HEK293 (cell line): ENCODE measurements at regions not wholly inside any gene's neighbourhood (a gene's known extent, or its start where the extent isn't known, plus 50 kb on each side); places are given as distances from the start of the nearest gene placed in this dataset.
A peak's percentile ranks its signal among the peaks of the same experiment; 100 is the strongest.

Experiments used
- CTCF ChIA-PET: fragments of 350-600 bp; formaldehyde crosslinking; extraction: SDS; loops from one replicate; lab custom pipeline; 2021; ENCODE audit warnings: antibody characterized with exemption; lab: Yijun Ruan, JAX
- POLR2A ChIA-PET: fragments of 300-600 bp; formaldehyde crosslinking; extraction: SDS; loops from one replicate; lab custom pipeline; 2020; ENCODE audit warnings: antibody characterized with exemption, inconsistent platforms; lab: Yijun Ruan, JAX
- H3K27ac ChIP-seq: fragments of 200-500 bp; sonication (Bioruptor generic); 2 replicates; pipeline ENCODE4 v1.5.1; 2014; ENCODE audit warnings: low read depth, low read length, control low read depth, inconsistent platforms; ENCODE audit errors: extremely low read depth
- H3K36me3 ChIP-seq, 2 experiments: fragments of 200-500 bp in 1 of 2; sonication (Bioruptor generic) in 1 of 2; 1 replicate in 1 of 2; 2 replicates in 1 of 2; pipeline ENCODE4 v1.5.1; 2014 to 2017; ENCODE audit warnings: inconsistent platforms in 2 of 2, low read length in 2 of 2; ENCODE audit not compliant: control insufficient read depth in 2 of 2, insufficient read depth in 1 of 2
- H3K4me1 ChIP-seq: fragments of 200-500 bp; sonication (Bioruptor generic); 2 replicates; pipeline ENCODE4 v1.5.1; 2014; ENCODE audit warnings: mild to moderate bottlenecking, low read length, inconsistent platforms; ENCODE audit not compliant: control insufficient read depth, insufficient read depth
- H3K4me3 ChIP-seq: 2 replicates; pipeline ENCODE4 v1.5.1; 2011; ENCODE audit warnings: low read depth, mild to moderate bottlenecking, control low read depth, low read length, moderate library complexity
- H3K9me3 ChIP-seq: fragments of 200-500 bp; sonication (Bioruptor generic); 2 replicates; pipeline ENCODE4 v1.5.1; 2014; ENCODE audit warnings: low read depth, low read length, inconsistent platforms; ENCODE audit not compliant: control insufficient read depth, insufficient read depth
- GFI1B ChIP-seq: fragments of 450-650 bp; formaldehyde crosslinking; IDR thresholded peaks from 2 replicates; pipeline ENCODE4 v1.5.1; 2016; ENCODE audit warnings: missing biosample characterization, missing genetic modification characterization
- MYNN ChIP-seq: fragments of 450-650 bp; formaldehyde crosslinking; IDR thresholded peaks from 2 replicates; pipeline ENCODE4 v1.5.1; 2016; ENCODE audit warnings: missing biosample characterization, missing genetic modification characterization, borderline replicate concordance
- SETDB1 ChIP-seq: IDR thresholded peaks from one replicate; pipeline ENCODE4 v1.6.1; 2017; ENCODE audit warnings: mild to moderate bottlenecking, low read length, moderate library complexity, mixed read lengths; ENCODE audit not compliant: insufficient read length
- TCF7L2 ChIP-seq: IDR thresholded peaks from 2 replicates; pipeline ENCODE4 v1.6.1; 2011; ENCODE audit warnings: low read depth, mild to moderate bottlenecking, inconsistent platforms, low read length, moderate library complexity, borderline replicate concordance
- ZBTB21 ChIP-seq: fragments of 450-650 bp; formaldehyde crosslinking; IDR thresholded peaks from 2 replicates; pipeline ENCODE4 v1.5.1; 2017; ENCODE audit warnings: missing biosample characterization, missing genetic modification characterization
- ZFP37 ChIP-seq: fragments of 450-650 bp; formaldehyde crosslinking; IDR thresholded peaks from 2 replicates; pipeline ENCODE4 v1.5.1; 2016; ENCODE audit warnings: missing biosample characterization, missing genetic modification characterization
- ZNF114 ChIP-seq: fragments of 450-650 bp; formaldehyde crosslinking; IDR thresholded peaks from 2 replicates; pipeline ENCODE4 v1.5.0; 2017; ENCODE audit warnings: missing biosample characterization, missing genetic modification characterization
- ZNF169 ChIP-seq: fragments of 450-650 bp; formaldehyde crosslinking; IDR thresholded peaks from 2 replicates; pipeline ENCODE4 v1.5.1; 2016; ENCODE audit warnings: missing biosample characterization, missing genetic modification characterization
- ZNF184 ChIP-seq: fragments of 450-650 bp; IDR thresholded peaks from 2 replicates; pipeline ENCODE4 v1.5.1; 2018; ENCODE audit warnings: missing biosample characterization, mild to moderate bottlenecking, missing genetic modification characterization
- ZNF211 ChIP-seq: fragments of 450-650 bp; formaldehyde crosslinking; IDR thresholded peaks from 2 replicates; pipeline ENCODE4 v1.5.1; 2016; ENCODE audit warnings: low read depth, missing biosample characterization, missing genetic modification characterization
- ZNF274 ChIP-seq, 2 experiments: fragments of 200-500 bp in 1 of 2; fragments of 450-650 bp in 1 of 2; sonication (Bioruptor generic) in 1 of 2; formaldehyde crosslinking in 1 of 2; IDR thresholded peaks; 2 replicates each; pipeline versions ENCODE4 v1.5.1 to v1.6.1; 2014 to 2016; ENCODE audit warnings: borderline replicate concordance in 1 of 2, inconsistent platforms in 1 of 2, low read length in 1 of 2, missing biosample characterization in 1 of 2, missing genetic modification characterization in 1 of 2
- ZNF311 ChIP-seq: fragments of 450-650 bp; formaldehyde crosslinking; IDR thresholded peaks from 2 replicates; pipeline ENCODE4 v1.5.1; 2017; ENCODE audit warnings: missing biosample characterization, missing genetic modification characterization, borderline replicate concordance
- ZNF366 ChIP-seq: fragments of 450-650 bp; formaldehyde crosslinking; conservative IDR thresholded peaks from 2 replicates; pipeline ENCODE4 v1.5.1; 2016; ENCODE audit warnings: missing biosample characterization, missing genetic modification characterization
- ZNF416 ChIP-seq: fragments of 450-650 bp; formaldehyde crosslinking; IDR thresholded peaks from 2 replicates; pipeline ENCODE4 v1.5.1; 2016; ENCODE audit warnings: missing biosample characterization, missing genetic modification characterization
- ZNF426 ChIP-seq: fragments of 450-650 bp; formaldehyde crosslinking; IDR thresholded peaks from 2 replicates; pipeline ENCODE4 v1.5.1; 2017; ENCODE audit warnings: missing biosample characterization, missing genetic modification characterization, mild to moderate bottlenecking, inconsistent platforms, moderate library complexity
- ZNF433 ChIP-seq: fragments of 450-650 bp; formaldehyde crosslinking; IDR thresholded peaks from 2 replicates; pipeline ENCODE4 v1.5.1; 2016; ENCODE audit warnings: missing biosample characterization, missing genetic modification characterization, low read depth
- ZNF600 ChIP-seq: fragments of 450-650 bp; formaldehyde crosslinking; IDR thresholded peaks from 2 replicates; pipeline ENCODE4 v1.5.1; 2016; ENCODE audit warnings: missing biosample characterization, missing genetic modification characterization
- ZNF626 ChIP-seq: fragments of 450-650 bp; sonication (Bioruptor Pico); formaldehyde crosslinking; IDR thresholded peaks from 2 replicates; pipeline ENCODE4 v1.5.1; 2018; ENCODE audit warnings: missing biosample characterization, missing genetic modification characterization, inconsistent platforms
- ZSCAN30 ChIP-seq: fragments of 450-650 bp; IDR thresholded peaks from 2 replicates; pipeline ENCODE4 v1.5.1; 2018; ENCODE audit warnings: missing biosample characterization, mild to moderate bottlenecking, missing genetic modification characterization, moderate library complexity
- TF ChIP-seq, protein P1 (sequence below): fragments of 450-650 bp; formaldehyde crosslinking; IDR thresholded peaks from 2 replicates; pipeline ENCODE4 v1.5.1; 2017; ENCODE audit warnings: missing biosample characterization, missing genetic modification characterization
- TF ChIP-seq, protein P2 (sequence below): fragments of 450-650 bp; formaldehyde crosslinking; IDR thresholded peaks from 2 replicates; pipeline ENCODE4 v1.5.1; 2016; ENCODE audit warnings: missing biosample characterization, missing genetic modification characterization
- TF ChIP-seq, protein P3 (sequence below): fragments of 450-650 bp; formaldehyde crosslinking; IDR thresholded peaks from 2 replicates; pipeline ENCODE4 v1.5.1; 2016; ENCODE audit warnings: missing biosample characterization, missing genetic modification characterization, low read depth
- TF ChIP-seq, protein P4 (sequence below): fragments of 450-650 bp; formaldehyde crosslinking; IDR thresholded peaks from 2 replicates; pipeline ENCODE4 v1.5.1; 2016; ENCODE audit warnings: missing biosample characterization, missing genetic modification characterization
- TF ChIP-seq, protein P5 (sequence below): fragments of 450-650 bp; formaldehyde crosslinking; IDR thresholded peaks from 2 replicates; pipeline ENCODE4 v1.5.1; 2016; ENCODE audit warnings: missing biosample characterization, missing genetic modification characterization

DNA sequence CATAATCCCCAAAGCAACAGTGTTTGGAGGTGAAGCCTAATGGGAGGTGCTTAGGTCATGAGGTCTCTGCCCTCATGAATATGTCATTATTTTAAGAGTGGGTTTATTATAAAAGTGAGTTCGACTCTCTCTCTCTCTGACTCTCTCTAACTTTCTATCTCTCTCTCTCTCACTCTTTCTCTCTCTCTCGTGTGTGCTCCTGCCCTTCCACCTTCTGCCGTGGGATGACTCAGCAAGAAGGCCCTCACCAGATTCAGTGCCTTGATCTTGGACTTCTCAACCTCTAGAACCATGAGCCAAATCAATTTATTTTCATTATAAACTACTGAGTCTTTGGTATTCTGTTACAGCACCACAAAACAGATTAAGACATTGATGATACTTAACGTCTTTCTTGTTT is 53.7 kb upstream of the TANC2 start (continued):
- TF ChIP-seq, protein P1, sequence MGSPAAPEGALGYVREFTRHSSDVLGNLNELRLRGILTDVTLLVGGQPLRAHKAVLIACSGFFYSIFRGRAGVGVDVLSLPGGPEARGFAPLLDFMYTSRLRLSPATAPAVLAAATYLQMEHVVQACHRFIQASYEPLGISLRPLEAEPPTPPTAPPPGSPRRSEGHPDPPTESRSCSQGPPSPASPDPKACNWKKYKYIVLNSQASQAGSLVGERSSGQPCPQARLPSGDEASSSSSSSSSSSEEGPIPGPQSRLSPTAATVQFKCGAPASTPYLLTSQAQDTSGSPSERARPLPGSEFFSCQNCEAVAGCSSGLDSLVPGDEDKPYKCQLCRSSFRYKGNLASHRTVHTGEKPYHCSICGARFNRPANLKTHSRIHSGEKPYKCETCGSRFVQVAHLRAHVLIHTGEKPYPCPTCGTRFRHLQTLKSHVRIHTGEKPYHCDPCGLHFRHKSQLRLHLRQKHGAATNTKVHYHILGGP: no peak
- no peak for TF ChIP-seq ZNF366
- TF ChIP-seq TCF7L2: no peak
- no peak for TF ChIP-seq ZNF184 (tag by site-specific recombination)
- TF ChIP-seq GFI1B: no peak

DNA sequence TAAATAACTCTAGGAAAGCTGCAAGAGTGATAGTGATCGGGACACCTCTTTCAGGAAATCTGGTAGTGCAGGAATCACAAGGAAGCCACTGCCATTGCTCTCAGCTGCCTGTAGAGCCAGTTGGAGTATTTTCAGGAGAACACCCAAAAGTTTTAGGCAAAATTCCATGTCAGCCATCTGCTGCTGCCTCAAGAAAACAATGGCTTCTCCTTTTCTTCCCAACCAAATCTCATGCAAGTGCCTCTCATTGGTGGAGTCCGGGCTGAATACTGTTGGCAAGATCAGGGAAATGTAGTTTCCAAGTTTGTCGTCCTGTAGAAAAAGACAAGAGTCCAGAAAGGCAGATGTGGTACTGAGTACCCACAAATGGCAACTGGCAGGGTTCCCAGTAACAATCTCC is 54.9 kb upstream of the TANC2 start:
- no peaks in the 10 kb centered on the region for H3K36me3 ChIP-seq
- TF ChIP-seq ZNF114 (tag by site-specific recombination): no peak
- H3K4me1 ChIP-seq: no peaks in the 10 kb centered on the region
- ChIA-PET CTCF (no interaction called here), POLR2A (no interaction called here)
- H3K9me3 ChIP-seq: no peaks in the 10 kb centered on the region
- no peak overlapping the region for H3K4me3 ChIP-seq
- no peak overlapping the region for H3K27ac ChIP-seq

DNA sequence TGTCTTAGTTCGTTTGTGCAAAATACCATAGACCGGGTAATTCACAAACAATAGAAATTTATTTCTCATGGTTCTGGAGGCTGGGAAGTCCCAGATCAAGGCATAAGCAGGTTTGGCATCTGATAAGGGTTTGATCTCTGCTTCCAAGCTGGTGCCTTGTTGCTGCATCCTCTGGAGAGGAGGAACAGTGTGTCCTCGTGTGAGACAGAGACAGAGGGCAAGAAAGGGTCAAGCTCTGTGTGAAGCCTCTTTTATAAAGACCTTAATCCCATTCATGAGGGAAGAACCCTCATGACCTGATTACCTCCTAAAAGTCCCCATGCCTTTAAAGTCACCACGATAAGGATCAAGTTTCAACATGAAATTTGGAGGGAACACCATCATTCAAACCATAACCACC is 55.8 kb upstream of the TANC2 start:
- TF ChIP-seq ZFP37 (tag by site-specific recombination) (no peak), SETDB1 (peak; percentile 61)
- no peaks in the 10 kb centered on the region for H3K9me3 ChIP-seq
- POLR2A ChIA-PET: no interaction called here
- H3K27ac ChIP-seq: no peak overlapping the region
- H3K4me1 ChIP-seq: no peaks in the 10 kb centered on the region
- no peak overlapping the region for H3K4me3 ChIP-seq
- H3K36me3 ChIP-seq: no peaks in the 10 kb centered on the region
- CTCF ChIA-PET: no interaction called here

DNA sequence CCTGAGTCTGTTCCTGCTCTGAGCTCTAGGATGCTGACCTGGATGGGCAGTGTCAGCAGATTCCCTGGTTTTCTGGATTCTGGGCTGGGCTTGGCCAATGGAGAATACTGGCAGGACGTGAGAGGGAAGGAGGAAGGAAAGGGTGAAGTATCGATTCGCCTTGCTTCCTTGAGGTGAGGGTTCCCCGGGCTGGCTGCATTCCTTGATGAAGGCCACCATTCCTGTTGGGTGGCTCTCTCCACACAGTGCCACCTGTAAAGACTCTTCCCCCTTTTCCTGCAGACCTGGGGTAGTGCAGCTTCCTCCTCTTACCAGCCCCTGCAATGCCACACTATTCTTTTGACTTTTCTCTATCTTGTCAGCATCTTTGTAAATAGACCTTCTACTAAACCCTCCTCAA is 58.1 kb upstream of the TANC2 start:
- POLR2A ChIA-PET: no interaction called here
- no peak overlapping the region for H3K4me3 ChIP-seq
- no peak for TF ChIP-seq ZNF311
- no peak for TF ChIP-seq ZNF426
- no peak for TF ChIP-seq ZSCAN30 (tag by site-specific recombination)
- TF ChIP-seq ZNF274 (IDR thresholded peaks at IDR 0.05; ENCODE audit: low read length): no peak
- TF ChIP-seq ZNF274 (tag by site-specific recombination; IDR thresholded peaks at IDR 0.05; ENCODE audit: borderline replicate concordance): no peak
- TF ChIP-seq MYNN (tag by site-specific recombination): no peak
- no peak for TF ChIP-seq ZNF169
- TF ChIP-seq, protein P2, sequence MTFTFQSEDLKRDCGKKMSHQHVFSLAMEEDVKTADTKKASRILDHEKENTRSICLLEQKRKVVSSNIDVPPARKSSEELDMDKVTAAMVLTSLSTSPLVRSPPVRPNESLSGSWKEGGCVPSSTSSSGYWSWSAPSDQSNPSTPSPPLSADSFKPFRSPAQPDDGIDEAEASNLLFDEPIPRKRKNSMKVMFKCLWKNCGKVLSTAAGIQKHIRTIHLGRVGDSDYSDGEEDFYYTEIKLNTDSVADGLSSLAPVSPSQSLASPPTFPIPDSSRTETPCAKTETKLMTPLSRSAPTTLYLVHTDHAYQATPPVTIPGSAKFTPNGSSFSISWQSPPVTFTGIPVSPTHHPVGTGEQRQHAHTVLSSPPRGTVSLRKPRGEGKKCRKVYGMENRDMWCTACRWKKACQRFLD (tag by site-specific recombination): no peak
- no peak for TF ChIP-seq ZNF211 (tag by site-specific recombination)
- TF ChIP-seq, protein P3, sequence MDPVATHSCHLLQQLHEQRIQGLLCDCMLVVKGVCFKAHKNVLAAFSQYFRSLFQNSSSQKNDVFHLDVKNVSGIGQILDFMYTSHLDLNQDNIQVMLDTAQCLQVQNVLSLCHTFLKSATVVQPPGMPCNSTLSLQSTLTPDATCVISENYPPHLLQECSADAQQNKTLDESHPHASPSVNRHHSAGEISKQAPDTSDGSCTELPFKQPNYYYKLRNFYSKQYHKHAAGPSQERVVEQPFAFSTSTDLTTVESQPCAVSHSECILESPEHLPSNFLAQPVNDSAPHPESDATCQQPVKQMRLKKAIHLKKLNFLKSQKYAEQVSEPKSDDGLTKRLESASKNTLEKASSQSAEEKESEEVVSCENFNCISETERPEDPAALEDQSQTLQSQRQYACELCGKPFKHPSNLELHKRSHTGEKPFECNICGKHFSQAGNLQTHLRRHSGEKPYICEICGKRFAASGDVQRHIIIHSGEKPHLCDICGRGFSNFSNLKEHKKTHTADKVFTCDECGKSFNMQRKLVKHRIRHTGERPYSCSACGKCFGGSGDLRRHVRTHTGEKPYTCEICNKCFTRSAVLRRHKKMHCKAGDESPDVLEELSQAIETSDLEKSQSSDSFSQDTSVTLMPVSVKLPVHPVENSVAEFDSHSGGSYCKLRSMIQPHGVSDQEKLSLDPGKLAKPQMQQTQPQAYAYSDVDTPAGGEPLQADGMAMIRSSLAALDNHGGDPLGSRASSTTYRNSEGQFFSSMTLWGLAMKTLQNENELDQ (tag by site-specific recombination): no peak
- TF ChIP-seq, protein P4, sequence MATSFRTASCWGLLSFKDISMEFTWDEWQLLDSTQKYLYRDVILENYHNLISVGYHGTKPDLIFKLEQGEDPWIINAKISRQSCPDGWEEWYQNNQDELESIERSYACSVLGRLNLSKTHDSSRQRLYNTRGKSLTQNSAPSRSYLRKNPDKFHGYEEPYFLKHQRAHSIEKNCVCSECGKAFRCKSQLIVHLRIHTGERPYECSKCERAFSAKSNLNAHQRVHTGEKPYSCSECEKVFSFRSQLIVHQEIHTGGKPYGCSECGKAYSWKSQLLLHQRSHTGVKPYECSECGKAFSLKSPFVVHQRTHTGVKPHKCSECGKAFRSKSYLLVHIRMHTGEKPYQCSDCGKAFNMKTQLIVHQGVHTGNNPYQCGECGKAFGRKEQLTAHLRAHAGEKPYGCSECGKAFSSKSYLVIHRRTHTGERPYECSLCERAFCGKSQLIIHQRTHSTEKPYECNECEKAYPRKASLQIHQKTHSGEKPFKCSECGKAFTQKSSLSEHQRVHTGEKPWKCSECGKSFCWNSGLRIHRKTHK (tag by site-specific recombination): no peak
- TF ChIP-seq ZNF433 (tag by site-specific recombination): no peak
- no peak for TF ChIP-seq ZBTB21 (tag by site-specific recombination)
- TF ChIP-seq ZNF600 (tag by site-specific recombination): no peak
- no peak for TF ChIP-seq ZNF416 (tag by site-specific recombination)
- TF ChIP-seq ZNF626 (tag by site-specific recombination): no peak
- TF ChIP-seq, protein P5, sequence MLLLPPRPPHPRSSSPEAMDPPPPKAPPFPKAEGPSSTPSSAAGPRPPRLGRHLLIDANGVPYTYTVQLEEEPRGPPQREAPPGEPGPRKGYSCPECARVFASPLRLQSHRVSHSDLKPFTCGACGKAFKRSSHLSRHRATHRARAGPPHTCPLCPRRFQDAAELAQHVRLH (tag by site-specific recombination): no peak

More for the DNA sequence above, 58.1 kb upstream of the TANC2 start:
- Histone ChIP-seq H3K4me1 (no peaks in the 10 kb centered on the region), H3K27ac (no peak overlapping the region), H3K9me3 (no peaks in the 10 kb centered on the region), H3K36me3 (no peaks in the 10 kb centered on the region)
- CTCF ChIA-PET: interaction anchor here (1.2 kb wide), 1 partner anchor 9 kb away, joined by 3 read pairs; no protein-coding TSS in a partner anchor
